GM20000 (cell line): ENCODE measurements at regions not wholly inside any gene's neighbourhood (a gene's known extent, or its start where the extent isn't known, plus 50 kb on each side); places are given as distances from the start of the nearest gene placed in this dataset.

Experiments
- DNase-seq: peaks from one replicate; pipeline ENCODE4 v3.0.0; 2012; ENCODE audit warnings: low spot score
- CTCF ChIP-seq: IDR thresholded peaks from 2 replicates; pipeline ENCODE4 v1.5.1; 2012; ENCODE audit warnings: mild to moderate bottlenecking, control low read depth; ENCODE audit errors: extremely low read depth, missing control alignments

- TF ChIP-seq CTCF: no peak
- no peak for DNase-seq
Measured at GRCh38 chr6:135637701-135638100, 140.2 kb upstream of the AHI1 start.

- DNase-seq: no peak
- TF ChIP-seq CTCF: no peak
Measured at GRCh38 chr6:135638108-135638507, 140.6 kb upstream of the AHI1 start.

GRCh38 chr6:135640048-135640447 is 142.5 kb upstream of the AHI1 start:
- no peak for DNase-seq
- TF ChIP-seq CTCF: no peak

GRCh38 chr6:135640449-135641111 is 143.0 kb upstream of the AHI1 start:
- DNase-seq: peak; percentile 7
- no peak for TF ChIP-seq CTCF

- DNase-seq: no peak
- no peak for TF ChIP-seq CTCF
Measured at GRCh38 chr6:135642912-135643311, 145.4 kb upstream of the AHI1 start.

GRCh38 chr6:135644394-135644793 is 146.9 kb upstream of the AHI1 start:
- no peak for TF ChIP-seq CTCF
- no peak for DNase-seq

GRCh38 chr6:135647521-135647920 is 150.0 kb upstream of the AHI1 start:
- DNase-seq: no peak
- TF ChIP-seq CTCF: no peak
